Activated T-cell treated with anti-CD3 and anti-CD28 coated beads for 4 hours (primary cell): ENCODE measurements at regions not wholly inside any gene's neighbourhood (a gene's known extent, or its start where the extent isn't known, plus 50 kb on each side); places are given as distances from the start of the nearest gene placed in this dataset.
"Not testable (repeated sequence)": the region's sequence is repeated elsewhere in the genome, so short reads cannot be mapped to it uniquely, and the experiment has no call there.

Source experiments
- DNase-seq: peaks from one replicate; pipeline ENCODE4 v3.0.0-alpha.2; 2020

- no peak for DNase-seq
Measured at GRCh38 chr2:236376566-236377244, 112.5 kb upstream of the ASB18 start.

- no peak for DNase-seq
Measured at GRCh38 chr2:236380051-236380612, 115.9 kb upstream of the ASB18 start.

GRCh38 chr2:236381253-236381652, 117.0 kb upstream of the ASB18 start:
- DNase-seq: not testable (repeated sequence)

GRCh38 chr2:236389284-236390216, 125.3 kb upstream of the ASB18 start:
- DNase-seq: not testable (repeated sequence)

GRCh38 chr2:236393101-236393500, 128.9 kb upstream of the ASB18 start:
- DNase-seq: no peak

GRCh38 chr2:236393581-236393980, 129.4 kb upstream of the ASB18 start:
- no peak for DNase-seq

GRCh38 chr2:236394571-236394970, 130.4 kb upstream of the ASB18 start:
- no peak for DNase-seq

- no peak for DNase-seq
Measured at GRCh38 chr2:236395067-236395466, 130.9 kb upstream of the ASB18 start.

GRCh38 chr2:236396818-236397350, 132.7 kb upstream of the ASB18 start:
- no peak for DNase-seq

GRCh38 chr2:236397681-236398080, 133.5 kb upstream of the ASB18 start:
- DNase-seq: no peak

GRCh38 chr2:236399409-236399808, 135.2 kb upstream of the ASB18 start:
- DNase-seq: no peak

GRCh38 chr2:236400046-236400574, 135.9 kb upstream of the ASB18 start:
- DNase-seq: no peak

GRCh38 chr2:236400594-236401360, 136.6 kb upstream of the ASB18 start:
- DNase-seq: no peak

GRCh38 chr2:236402033-236402790, 138.0 kb upstream of the ASB18 start:
- DNase-seq: no peak

- DNase-seq: no peak
Measured at GRCh38 chr2:236403125-236403524, 138.9 kb upstream of the ASB18 start.

GRCh38 chr2:236403811-236404210, 139.6 kb upstream of the ASB18 start:
- no peak for DNase-seq

- DNase-seq: no peak
Measured at GRCh38 chr2:236404346-236404745, 140.1 kb upstream of the ASB18 start.

GRCh38 chr2:236405357-236405756, 141.2 kb upstream of the ASB18 start:
- no peak for DNase-seq

GRCh38 chr2:236408090-236408489, 143.9 kb upstream of the ASB18 start:
- no peak for DNase-seq

GRCh38 chr2:236408786-236409185, 144.6 kb upstream of the ASB18 start:
- no peak for DNase-seq

- DNase-seq: no peak
Measured at GRCh38 chr2:236415684-236416444, 151.7 kb upstream of the ASB18 start.
